Amniotic epithelial cell (primary cell): ENCODE measurements at regions not wholly inside any gene's neighbourhood (a gene's known extent, or its start where the extent isn't known, plus 50 kb on each side); places are given as distances from the start of the nearest gene placed in this dataset.
A peak's percentile ranks its signal among the peaks of the same experiment; 100 is the strongest.

Source experiments
- DNase-seq: peaks from one replicate; pipeline ENCODE4 v3.0.0-alpha.2; 2010; ENCODE audit warnings: low read depth

GRCh38 chr2:74735009-74735408, 81.0 kb downstream of the SEMA4F start:
- no peak for DNase-seq

- no peak for DNase-seq
Measured at GRCh38 chr2:74735564-74735963, 81.5 kb downstream of the SEMA4F start.

GRCh38 chr2:74736589-74736988, 82.5 kb downstream of the SEMA4F start:
- DNase-seq = no peak

GRCh38 chr2:74738586-74738985, 84.5 kb downstream of the SEMA4F start:
- DNase-seq = no peak

- DNase-seq = no peak
Measured at GRCh38 chr2:74739129-74739528, 85.1 kb downstream of the SEMA4F start.

DNA sequence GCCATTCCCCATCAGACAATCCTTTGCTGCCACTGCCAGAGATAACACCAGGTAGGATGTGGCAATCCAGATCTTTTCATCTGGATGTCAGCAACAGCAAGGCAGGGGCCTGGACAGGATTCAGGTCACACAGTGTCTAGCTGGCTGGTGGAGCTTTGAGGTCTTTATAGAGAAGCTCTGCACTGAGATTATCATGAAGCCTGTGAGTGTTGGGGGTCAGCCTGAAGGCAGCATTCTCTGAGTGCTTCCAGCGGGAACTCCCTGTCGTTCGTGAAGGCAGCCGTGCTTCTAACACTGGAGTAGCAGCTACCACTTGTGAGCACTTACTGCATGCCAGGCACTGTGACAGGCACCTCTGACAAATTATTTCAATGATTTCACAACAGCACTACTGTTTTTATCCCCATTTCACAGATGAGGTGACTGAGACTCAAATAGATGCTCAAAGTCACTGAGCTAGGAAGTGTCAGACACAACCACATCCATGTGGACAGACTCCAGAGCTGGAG, 85.7 kb downstream of the SEMA4F start:
- DNase-seq = no peak

DNA sequence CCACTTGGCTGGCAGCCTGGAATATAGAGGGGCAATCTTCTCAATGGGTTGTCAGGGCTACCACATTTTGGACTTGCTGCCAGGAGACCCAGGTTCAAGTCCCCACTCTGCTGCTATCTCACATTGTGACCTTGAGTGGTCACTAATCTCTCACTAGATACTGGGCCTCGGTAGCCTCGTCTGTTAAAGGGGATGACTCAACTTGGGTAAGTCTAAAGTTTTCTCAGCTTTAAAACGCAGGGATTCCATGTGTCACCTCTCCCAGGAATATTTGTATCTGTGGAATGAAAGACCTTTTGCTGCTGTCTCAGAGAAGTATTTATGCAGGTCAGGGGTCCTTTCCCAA, 86.3 kb downstream of the SEMA4F start:
- no peak for DNase-seq

- peak; percentile 92 for DNase-seq
Measured at GRCh38 chr2:74740741-74741431, 86.8 kb downstream of the SEMA4F start.

DNA sequence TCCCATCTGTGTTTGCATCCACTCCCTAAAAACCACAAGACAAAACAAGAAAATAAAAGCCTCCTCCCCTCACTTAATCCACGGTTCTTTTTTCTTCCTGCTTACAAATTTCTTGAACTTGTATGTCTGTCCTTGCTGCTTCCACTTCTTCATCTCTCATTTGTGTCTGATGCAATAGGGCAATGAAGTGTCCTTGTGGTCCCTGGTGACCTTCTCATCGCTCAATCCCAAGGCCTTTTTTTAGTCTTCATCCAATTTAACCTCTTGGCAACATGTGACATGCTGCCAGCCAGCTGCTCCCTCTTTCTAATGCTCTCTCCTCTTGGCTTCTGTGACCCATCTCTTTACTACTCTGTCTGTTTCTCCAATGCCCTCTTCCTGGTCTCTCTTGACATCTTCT, 87.6 kb downstream of the SEMA4F start:
- DNase-seq = no peak

GRCh38 chr2:74742471-74742870, 88.4 kb downstream of the SEMA4F start:
- no peak for DNase-seq

DNA sequence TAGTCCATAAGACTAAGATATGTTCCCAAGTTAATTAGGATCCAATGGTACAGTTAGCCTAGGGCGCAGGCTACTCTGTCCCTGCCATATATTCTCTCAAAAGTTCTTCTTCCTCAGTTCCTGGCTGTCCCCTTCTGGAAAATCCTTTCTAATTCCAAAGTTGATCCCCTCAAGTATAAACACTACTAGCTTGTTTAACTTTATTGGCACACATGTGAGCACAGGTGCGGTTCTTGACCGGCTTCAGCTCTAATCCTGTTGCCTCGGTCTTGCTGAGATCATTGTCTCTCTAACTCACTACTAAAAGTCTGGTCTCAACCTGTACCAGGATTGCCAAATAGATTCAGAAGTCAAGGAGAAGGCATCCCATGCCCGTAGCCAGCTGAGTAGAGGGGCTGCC, 89.0 kb downstream of the SEMA4F start:
- DNase-seq = no peak

DNA sequence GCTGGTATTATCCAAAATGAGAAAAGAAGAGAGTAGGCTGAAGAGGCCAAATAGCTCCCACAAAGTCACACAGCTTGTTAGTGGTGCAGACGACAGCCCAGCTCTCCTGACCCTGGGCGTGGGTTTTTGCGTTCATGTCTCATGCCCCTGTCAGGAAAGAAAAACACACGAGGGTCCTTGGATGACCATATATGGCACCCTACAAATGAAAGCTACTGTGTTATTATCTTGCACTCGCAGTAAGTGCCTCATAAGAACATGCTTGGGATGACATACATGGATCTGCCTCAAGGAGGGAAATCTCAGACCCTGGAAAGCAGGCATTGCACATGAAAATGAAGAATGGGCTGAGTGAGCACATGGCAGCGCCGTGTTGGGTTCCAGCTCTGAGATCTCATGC, 89.7 kb downstream of the SEMA4F start:
- DNase-seq = no peak

DNA sequence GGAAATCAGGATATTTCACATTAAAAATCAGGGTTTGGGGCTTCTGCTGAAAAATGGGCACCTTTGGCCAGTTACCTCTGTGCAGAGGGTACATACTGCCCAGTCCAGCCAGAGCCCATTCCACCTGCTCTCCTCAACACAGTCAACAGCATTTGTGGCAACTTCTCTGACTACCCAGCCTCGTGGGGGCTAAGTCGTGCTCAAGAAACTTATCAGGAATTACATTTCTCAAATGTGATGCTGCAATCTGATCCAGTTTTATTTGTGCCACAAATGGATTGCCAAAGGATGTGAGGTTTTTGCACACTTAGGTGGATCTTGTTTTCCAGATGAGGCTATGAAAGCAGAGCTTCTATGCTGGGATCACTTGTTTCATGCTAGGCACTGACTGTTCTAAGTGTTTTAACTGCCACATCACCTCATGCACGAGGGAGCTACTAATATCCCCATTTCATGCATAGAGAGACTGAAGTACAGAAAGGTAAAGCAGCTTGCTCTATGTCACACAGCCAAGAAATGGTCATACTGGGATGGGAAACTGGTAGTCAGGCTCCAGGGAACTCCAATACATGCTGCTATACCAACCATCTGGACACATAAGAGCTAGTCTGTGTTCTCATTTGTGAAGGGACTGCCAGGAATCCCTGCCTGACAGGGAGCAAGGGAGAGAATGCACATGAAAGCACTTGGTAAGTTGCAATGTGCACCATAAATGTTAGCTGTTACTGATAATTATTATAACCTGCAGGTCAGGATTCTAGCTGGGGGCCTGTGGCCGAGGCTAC, 89.0 kb upstream of the HK2 start:
- no peak for DNase-seq

- no peak for DNase-seq
Measured at GRCh38 chr2:74745766-74746165, 88.2 kb upstream of the HK2 start.

- no peak for DNase-seq
Measured at GRCh38 chr2:74746480-74746879, 87.4 kb upstream of the HK2 start.

GRCh38 chr2:74747411-74748080, 86.4 kb upstream of the HK2 start:
- peak; percentile 94 for DNase-seq

DNA sequence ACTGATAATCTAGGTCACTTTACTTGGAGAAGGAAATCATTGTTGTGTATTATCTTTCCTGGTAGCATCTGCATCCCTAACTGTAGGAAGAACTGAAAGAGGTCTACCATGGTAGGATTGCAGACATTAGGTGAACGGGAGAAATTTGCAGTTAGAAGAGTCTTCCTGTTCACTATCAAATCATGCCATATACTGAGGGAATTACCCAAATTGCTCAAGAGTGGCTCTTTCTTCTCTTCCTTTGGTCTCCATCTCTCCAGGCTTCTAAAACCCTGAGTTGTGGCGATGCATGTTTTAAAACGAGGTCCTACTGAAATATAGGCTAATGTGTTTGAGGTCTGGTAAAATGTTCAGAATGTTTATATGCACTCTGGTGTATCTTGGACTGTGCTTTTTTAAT, 85.3 kb upstream of the HK2 start:
- no peak for DNase-seq

DNA sequence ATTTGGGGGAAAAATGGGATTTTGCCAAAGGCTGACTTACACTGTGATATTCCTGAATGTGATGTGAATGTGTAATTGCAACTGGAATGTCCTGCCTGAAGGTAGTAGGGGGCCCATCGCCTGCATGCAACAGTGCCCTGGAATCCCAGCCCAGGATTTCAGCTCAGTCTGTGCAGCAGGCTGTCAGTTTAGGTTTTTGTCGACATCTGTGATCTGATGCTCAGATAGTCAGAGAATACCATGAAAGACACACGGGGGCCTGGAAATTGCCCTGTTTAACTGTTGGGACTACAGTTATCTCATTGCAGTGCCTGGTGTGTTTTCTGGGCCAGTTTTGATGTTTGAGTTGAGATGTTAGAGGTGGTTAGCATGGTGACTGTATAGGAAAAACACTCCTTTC, 84.5 kb upstream of the HK2 start:
- DNase-seq = no peak

DNA sequence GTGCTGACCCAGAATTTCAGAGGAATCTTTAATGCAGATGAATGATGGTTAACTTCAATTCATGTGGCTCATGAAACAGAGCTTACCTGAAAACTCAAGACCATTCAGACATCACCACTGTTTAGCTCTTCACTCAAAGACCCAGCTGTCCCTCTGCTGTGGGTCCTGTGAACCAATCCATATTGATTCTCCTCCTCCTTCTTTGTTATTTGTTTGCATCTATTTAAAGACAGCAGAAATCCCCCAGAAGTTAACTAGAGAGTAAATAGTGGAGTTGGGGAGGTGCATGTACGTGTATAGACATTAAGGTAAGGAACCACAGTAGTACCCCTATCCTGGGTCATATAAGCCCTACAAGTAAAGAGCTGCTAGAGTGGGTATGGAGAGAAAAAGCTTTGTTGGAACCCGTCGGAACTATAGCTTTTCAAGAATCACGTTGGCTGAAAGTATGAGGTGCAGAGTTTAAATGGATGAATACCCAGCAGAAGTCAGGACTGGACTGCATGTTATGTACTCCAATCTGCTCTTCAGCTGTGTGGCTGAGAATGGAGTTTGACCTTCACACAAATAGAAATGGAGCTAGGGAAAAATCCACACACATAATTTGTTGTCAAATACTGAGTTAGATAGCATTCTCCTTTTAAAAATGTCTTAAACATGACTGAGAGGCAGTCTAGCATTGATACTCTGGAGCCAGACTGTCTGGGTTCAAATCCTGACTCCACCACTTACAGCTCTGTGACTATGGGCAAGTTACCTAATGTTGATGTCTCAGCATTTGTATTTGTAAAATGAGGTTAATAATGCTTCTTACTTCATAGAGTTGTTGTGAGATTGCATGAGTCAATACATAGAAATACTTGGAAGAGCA, 81.7 kb upstream of the HK2 start:
- DNase-seq = peak; percentile 24

- DNase-seq = no peak
Measured at GRCh38 chr2:74755386-74755785, 78.5 kb upstream of the HK2 start.

DNA sequence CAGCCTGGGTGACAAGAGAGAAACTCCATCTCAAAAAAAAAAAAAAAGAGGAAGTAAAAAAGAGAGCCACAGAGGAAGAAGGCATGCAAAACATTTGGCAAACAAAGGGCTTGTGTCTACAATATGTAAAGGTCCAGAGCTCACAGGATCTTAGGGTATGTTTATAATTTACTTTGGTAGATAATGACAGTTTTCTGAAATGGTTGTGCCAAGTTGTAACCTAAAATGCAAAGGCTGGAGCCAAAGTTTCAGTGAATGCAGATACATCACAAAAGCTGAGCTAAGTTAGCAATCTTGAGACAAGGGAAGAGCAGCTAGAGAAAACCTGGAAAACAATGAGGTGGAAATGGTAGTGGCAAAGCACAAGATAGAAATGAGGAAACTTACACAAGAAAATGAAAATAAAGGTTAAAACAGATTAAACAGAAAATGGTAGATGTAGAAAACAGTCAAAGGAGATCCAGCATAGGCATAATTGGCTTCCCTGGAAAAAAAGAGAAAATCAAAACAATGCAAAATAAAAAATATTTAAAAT, 77.5 kb upstream of the HK2 start:
- DNase-seq = peak; percentile 29

DNA sequence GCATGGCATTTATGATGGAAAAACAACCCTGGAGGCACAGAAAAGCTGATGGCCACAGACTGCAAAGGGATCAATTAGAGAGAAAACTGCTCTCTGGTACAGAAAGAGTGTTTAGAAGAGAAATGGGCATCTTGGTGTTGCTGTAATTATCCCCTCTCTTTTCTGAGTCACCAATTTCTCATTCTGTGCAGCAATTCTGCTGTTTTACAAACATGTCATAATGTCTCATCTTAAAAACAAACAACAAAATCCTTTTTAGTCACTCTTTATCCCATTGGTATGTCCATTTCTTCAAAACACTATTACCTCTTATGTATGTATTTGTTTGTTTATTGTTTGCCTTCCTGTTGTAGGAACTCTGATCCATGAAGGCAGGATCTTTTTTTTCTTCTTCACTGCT, 73.9 kb upstream of the HK2 start:
- no peak for DNase-seq
